Gastroesophageal sphincter (tissue), 3 donors: ENCODE measurements at regions not wholly inside any gene's neighbourhood (a gene's known extent, or its start where the extent isn't known, plus 50 kb on each side); places are given as distances from the start of the nearest gene placed in this dataset.

Source experiments
- CTCF ChIP-seq, 4 experiments: fragments of 200-600 bp in 2 of 4; fragments of 450-650 bp in 2 of 4; sonication (generic) in 1 of 4; IDR thresholded peaks; one replicate each; pipeline ENCODE4 v1.5.1; 2017 to 2019; ENCODE audit warnings: antibody characterized with exemption in 4 of 4, mild to moderate bottlenecking in 2 of 4, moderate library complexity in 2 of 4
- POLR2A ChIP-seq, 2 donors: fragments of 450-650 bp; IDR thresholded peaks; one replicate each; pipeline ENCODE4 v1.6.1; 2017; ENCODE audit warnings: antibody characterized with exemption in 2 of 2, mild to moderate bottlenecking in 2 of 2, moderate library complexity in 1 of 2
- POLR2AphosphoS5 ChIP-seq: sonication (generic); formaldehyde crosslinking; IDR thresholded peaks from one replicate; pipeline ENCODE4 v1.6.1; 2017; ENCODE audit warnings: antibody characterized with exemption

- TF ChIP-seq POLR2A (IDR thresholded peaks at IDR 0.05) = no peak
- no peak for TF ChIP-seq CTCF (IDR thresholded peaks at IDR 0.05)
- no peak for TF ChIP-seq POLR2AphosphoS5
Measured at GRCh38 chr4:151991001-151991883, 230.4 kb upstream of the GATB start.
